Endodermal cell (in vitro differentiated cells): ENCODE measurements at regions not wholly inside any gene's neighbourhood (a gene's known extent, or its start where the extent isn't known, plus 50 kb on each side); places are given as distances from the start of the nearest gene placed in this dataset.

Source experiments
- DNase-seq: peaks from one replicate; pipeline ENCODE4 v3.0.0-alpha.2; 2017
- H3K27ac ChIP-seq: 2 replicates; pipeline ENCODE4 v1.5.1; 2013; ENCODE audit warnings: mild to moderate bottlenecking, low read depth, low read length, moderate library complexity
- H3K27me3 ChIP-seq: 2 replicates; pipeline ENCODE4 v1.6.1; 2013; ENCODE audit warnings: mild to moderate bottlenecking, low read length, moderate library complexity; ENCODE audit not compliant: insufficient read depth, control insufficient read depth, poor library complexity, severe bottlenecking
- H3K36me3 ChIP-seq: 2 replicates; pipeline ENCODE4 v1.7.0; 2013; ENCODE audit warnings: mild to moderate bottlenecking, low read length, moderate library complexity; ENCODE audit not compliant: control insufficient read depth, insufficient read depth
- H3K4me1 ChIP-seq: one replicate; pipeline ENCODE4 v1.7.0; 2013; ENCODE audit warnings: low read length; ENCODE audit not compliant: control insufficient read depth, insufficient read depth
- H3K4me3 ChIP-seq: 2 replicates; pipeline ENCODE4 v1.5.1; 2013; ENCODE audit warnings: mild to moderate bottlenecking, low read length, moderate library complexity
- H3K9ac ChIP-seq: 2 replicates; pipeline ENCODE4 v1.6.1; 2013; ENCODE audit warnings: mild to moderate bottlenecking, low read length, moderate library complexity; ENCODE audit not compliant: poor library complexity, severe bottlenecking; ENCODE audit errors: extremely low read depth
- H3K9me3 ChIP-seq: 2 replicates; pipeline ENCODE4 v1.6.1; 2013; ENCODE audit warnings: mild to moderate bottlenecking, low read length, moderate library complexity; ENCODE audit not compliant: control insufficient read depth
- H3K27ac Mint-ChIP-seq: 2 replicates; pipeline ENCODE4 v1.8.0; 2020; ENCODE audit warnings: mixed read lengths
- H3K27me3 Mint-ChIP-seq: 2 replicates; pipeline ENCODE4 v1.8.0; 2021; ENCODE audit warnings: mild to moderate bottlenecking, mixed read lengths; ENCODE audit not compliant: insufficient read depth
- H3K36me3 Mint-ChIP-seq: 2 replicates; pipeline ENCODE4 v1.8.0; 2020; ENCODE audit warnings: low read depth, mixed read lengths
- H3K4me1 Mint-ChIP-seq: 2 replicates; pipeline ENCODE4 v1.8.0; 2020; ENCODE audit warnings: mixed read lengths
- H3K4me3 Mint-ChIP-seq: 2 replicates; pipeline ENCODE4 v1.8.0; 2020; ENCODE audit warnings: mild to moderate bottlenecking, moderate library complexity, mixed read lengths
- H3K9me3 Mint-ChIP-seq: 2 replicates; pipeline ENCODE4 v1.8.0; 2020; ENCODE audit warnings: mild to moderate bottlenecking, mixed read lengths
- WGBS, 2 experiments: methylation state at CpG; one replicate each; pipeline versions ENCODE4 v1.1.5 to v1.1.7; 2013; ENCODE audit warnings: missing lambda C conversion rate in 2 of 2, mixed read lengths in 1 of 2; ENCODE audit not compliant: insufficient coverage in 1 of 2, insufficient read length in 1 of 2; 5-methylcytosine and 5-hydroxymethylcytosine counted together
- TF ChIP-seq, protein P1 (sequence below): fragments of 200-600 bp; sonication (generic); conservative IDR thresholded peaks from 2 replicates; pipeline ENCODE4 v1.5.0; 2021; ENCODE audit warnings: antibody characterized with exemption, mild to moderate bottlenecking

DNA sequence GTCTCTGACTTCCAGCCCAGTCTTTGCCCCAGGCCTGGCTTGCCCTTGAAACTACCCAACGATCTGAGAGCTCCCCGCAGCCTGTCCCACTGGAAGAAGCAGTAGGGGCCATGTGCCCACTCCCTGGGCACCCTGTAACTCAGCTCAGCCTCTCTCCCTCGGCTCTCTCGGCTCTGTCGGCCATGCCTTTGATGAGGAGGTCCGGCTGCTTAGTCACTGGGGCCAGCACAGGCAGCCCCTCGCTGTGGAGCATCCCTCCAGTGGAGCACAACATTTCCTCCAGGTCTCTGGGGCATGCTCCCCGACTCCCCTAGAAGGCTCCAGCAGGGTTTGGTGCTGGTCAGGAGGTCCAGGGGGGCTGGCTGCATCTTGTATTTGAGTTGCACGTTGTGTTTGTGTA is 83.3 kb upstream of the DISP3 start:
- Histone ChIP-seq H3K27me3 (no peaks in the 10 kb centered on the region), H3K4me3 (no peak overlapping the region), H3K27ac (no peak overlapping the region), H3K36me3 (no peaks in the 10 kb centered on the region), H3K4me1 (no peaks in the 10 kb centered on the region), H3K9me3 (no peaks in the 10 kb centered on the region), H3K9ac (no peak overlapping the region)
- H3K4me1 Mint-ChIP-seq = no peaks in the 10 kb centered on the region
- no peak overlapping the region for H3K27ac Mint-ChIP-seq
- H3K36me3 Mint-ChIP-seq = no peaks in the 10 kb centered on the region
- no peak overlapping the region for H3K4me3 Mint-ChIP-seq
- 86 to 90% methylated on average over 6 to 9 of the region's 9 CpGs for WGBS, 2 experiments
- no peaks in the 10 kb centered on the region for H3K27me3 Mint-ChIP-seq
- TF ChIP-seq, protein P1, sequence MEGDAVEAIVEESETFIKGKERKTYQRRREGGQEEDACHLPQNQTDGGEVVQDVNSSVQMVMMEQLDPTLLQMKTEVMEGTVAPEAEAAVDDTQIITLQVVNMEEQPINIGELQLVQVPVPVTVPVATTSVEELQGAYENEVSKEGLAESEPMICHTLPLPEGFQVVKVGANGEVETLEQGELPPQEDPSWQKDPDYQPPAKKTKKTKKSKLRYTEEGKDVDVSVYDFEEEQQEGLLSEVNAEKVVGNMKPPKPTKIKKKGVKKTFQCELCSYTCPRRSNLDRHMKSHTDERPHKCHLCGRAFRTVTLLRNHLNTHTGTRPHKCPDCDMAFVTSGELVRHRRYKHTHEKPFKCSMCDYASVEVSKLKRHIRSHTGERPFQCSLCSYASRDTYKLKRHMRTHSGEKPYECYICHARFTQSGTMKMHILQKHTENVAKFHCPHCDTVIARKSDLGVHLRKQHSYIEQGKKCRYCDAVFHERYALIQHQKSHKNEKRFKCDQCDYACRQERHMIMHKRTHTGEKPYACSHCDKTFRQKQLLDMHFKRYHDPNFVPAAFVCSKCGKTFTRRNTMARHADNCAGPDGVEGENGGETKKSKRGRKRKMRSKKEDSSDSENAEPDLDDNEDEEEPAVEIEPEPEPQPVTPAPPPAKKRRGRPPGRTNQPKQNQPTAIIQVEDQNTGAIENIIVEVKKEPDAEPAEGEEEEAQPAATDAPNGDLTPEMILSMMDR = no peak
- DNase-seq = no peak
- no peaks in the 10 kb centered on the region for H3K9me3 Mint-ChIP-seq

DNA sequence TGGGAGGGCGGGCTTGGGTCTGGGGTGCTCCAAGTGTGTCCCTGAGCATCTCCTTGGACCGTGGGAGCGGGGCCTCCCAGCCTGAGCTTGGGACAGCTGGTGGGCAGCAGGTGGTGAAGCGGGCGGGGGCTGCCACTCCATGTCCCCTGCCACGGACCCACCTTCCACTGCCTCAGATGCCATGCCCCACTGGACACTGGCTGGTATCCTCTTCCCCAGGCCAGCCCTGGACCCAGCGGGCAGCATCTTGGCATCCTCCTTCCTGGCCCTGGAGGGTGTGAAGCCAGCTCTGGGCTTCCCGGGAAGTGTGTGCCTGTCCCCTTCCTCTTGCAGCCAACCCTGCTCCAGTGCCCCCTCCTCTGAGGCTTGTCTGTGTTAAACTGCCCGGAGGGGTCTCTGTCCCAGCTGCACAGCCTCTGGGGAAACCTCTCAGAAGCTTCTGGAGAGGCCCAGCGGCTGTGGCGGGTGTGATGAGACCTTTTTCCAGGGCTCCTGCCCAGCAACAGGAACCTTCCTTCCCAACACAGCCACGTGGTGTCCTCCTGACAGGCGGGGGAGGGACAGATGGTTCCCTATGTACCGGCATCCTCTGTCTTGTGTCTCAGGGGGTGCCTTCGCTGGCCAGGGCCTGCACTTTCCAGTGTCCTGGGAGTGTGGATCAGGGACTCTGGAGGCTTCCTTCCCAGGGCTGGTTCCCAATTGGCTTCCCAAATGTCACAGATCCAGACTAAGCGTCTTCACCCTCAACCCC is 81.6 kb upstream of the DISP3 start:
- H3K9me3 ChIP-seq = no peaks in the 10 kb centered on the region
- H3K27ac ChIP-seq = no peak overlapping the region
- WGBS, 2 experiments = 83 to 93% methylated on average over 9 to 16 of the region's 16 CpGs
- Mint-ChIP-seq H3K36me3 (no peaks in the 10 kb centered on the region), H3K4me3 (no peak overlapping the region), H3K4me1 (no peaks in the 10 kb centered on the region), H3K9me3 (peaks cover 5% of the 10 kb centered on the region), H3K27ac (no peak overlapping the region), H3K27me3 (no peaks in the 10 kb centered on the region)
- H3K27me3 ChIP-seq = no peaks in the 10 kb centered on the region
- no peaks in the 10 kb centered on the region for H3K4me1 ChIP-seq
- no peak for DNase-seq
- H3K9ac ChIP-seq = no peak overlapping the region
- H3K36me3 ChIP-seq = no peaks in the 10 kb centered on the region
- no peak overlapping the region for H3K4me3 ChIP-seq
- TF ChIP-seq, protein P1 = no peak

DNA sequence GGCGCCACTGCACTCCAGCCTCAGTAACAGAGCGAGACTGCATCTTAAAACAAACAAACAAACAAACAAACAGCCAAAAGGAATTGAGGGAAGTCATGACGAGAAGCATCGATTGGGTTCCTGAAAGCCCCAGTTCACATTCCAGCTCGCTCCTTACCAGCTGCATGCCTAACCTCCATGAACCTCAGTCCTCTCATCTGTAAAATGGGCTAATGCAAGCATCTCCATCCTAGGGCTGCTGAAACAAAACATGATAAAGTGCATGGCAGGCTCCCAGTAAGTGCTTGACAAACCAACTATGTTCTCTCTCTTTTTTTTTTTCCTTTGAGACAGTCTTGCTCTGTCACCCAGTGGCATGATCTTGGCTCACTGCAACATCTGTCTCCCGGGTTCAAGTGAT is 79.7 kb upstream of the DISP3 start:
- 91 to 92% methylated on average over 3 to 6 of the region's 6 CpGs for WGBS, 2 experiments
- no peak overlapping the region for H3K27ac Mint-ChIP-seq
- no peaks in the 10 kb centered on the region for H3K27me3 ChIP-seq
- no peak for DNase-seq
- H3K36me3 Mint-ChIP-seq = no peaks in the 10 kb centered on the region
- H3K4me3 Mint-ChIP-seq = no peak overlapping the region
- no peaks in the 10 kb centered on the region for H3K36me3 ChIP-seq
- no peak overlapping the region for H3K9ac ChIP-seq
- no peak overlapping the region for H3K4me3 ChIP-seq
- TF ChIP-seq, protein P1 = no peak
- H3K27ac ChIP-seq = no peak overlapping the region
- no peaks in the 10 kb centered on the region for H3K27me3 Mint-ChIP-seq
- H3K9me3 Mint-ChIP-seq = peaks cover 11% of the 10 kb centered on the region
- H3K9me3 ChIP-seq = no peaks in the 10 kb centered on the region
- no peaks in the 10 kb centered on the region for H3K4me1 Mint-ChIP-seq
- H3K4me1 ChIP-seq = no peaks in the 10 kb centered on the region
